Astrocyte of the spinal cord (primary cell): ENCODE measurements at regions not wholly inside any gene's neighbourhood (a gene's known extent, or its start where the extent isn't known, plus 50 kb on each side); places are given as distances from the start of the nearest gene placed in this dataset.

Experiments used
- DNase-seq: peaks from one replicate; pipeline ENCODE4 v3.0.0; 2011; ENCODE audit warnings: low read depth, low spot score
- H3K4me3 ChIP-seq: 2 replicates; pipeline ENCODE4 v1.5.1; 2011; ENCODE audit warnings: low read depth, mild to moderate bottlenecking, low read length, moderate library complexity
- CTCF ChIP-seq: IDR thresholded peaks from 2 replicates; pipeline ENCODE4 v1.5.1; 2012; ENCODE audit warnings: low read depth, mild to moderate bottlenecking, low read length, inconsistent platforms
- in situ Hi-C: cut with HindIII; loops from 2 replicates; pipeline ENCODE4 v1.10.0; 2017; ENCODE audit warnings: low sequenced_read_pairs

GRCh38 chr16:8204096-8204495 lies 386.2 kb downstream of the TMEM114 start:
- H3K4me3 ChIP-seq, result no peak overlapping the region
- in situ Hi-C loops, result no loop called here
- TF ChIP-seq CTCF, result no peak
- DNase-seq, result no peak

- no peak overlapping the region for H3K4me3 ChIP-seq
- TF ChIP-seq CTCF, result no peak
- DNase-seq, result no peak
- in situ Hi-C loops, result no loop called here
Measured at GRCh38 chr16:8203101-8203500, 387.2 kb downstream of the TMEM114 start.

GRCh38 chr16:8200839-8201238 lies 389.5 kb downstream of the TMEM114 start:
- no peak for TF ChIP-seq CTCF
- in situ Hi-C loops, result no loop called here
- DNase-seq, result no peak
- H3K4me3 ChIP-seq, result no peak overlapping the region

GRCh38 chr16:8199390-8199789 lies 390.9 kb downstream of the TMEM114 start:
- TF ChIP-seq CTCF, result no peak
- no peak overlapping the region for H3K4me3 ChIP-seq
- DNase-seq, result no peak
- in situ Hi-C loops, result no loop called here

GRCh38 chr16:8194794-8195193 lies 395.5 kb downstream of the TMEM114 start:
- no peak for DNase-seq
- no peak for TF ChIP-seq CTCF
- in situ Hi-C loops, result no loop called here
- H3K4me3 ChIP-seq, result no peak overlapping the region

GRCh38 chr16:8188841-8189240 lies 401.5 kb downstream of the TMEM114 start:
- no peak overlapping the region for H3K4me3 ChIP-seq
- in situ Hi-C loops, result no loop called here
- no peak for TF ChIP-seq CTCF
- no peak for DNase-seq

GRCh38 chr16:8187782-8188372 lies 402.4 kb downstream of the TMEM114 start:
- no peak for TF ChIP-seq CTCF
- no peak for DNase-seq
- in situ Hi-C loops, result no loop called here
- no peak overlapping the region for H3K4me3 ChIP-seq
